ENCODE measurements at regions not wholly inside any gene's neighbourhood (a gene's known extent, or its start where the extent isn't known, plus 50 kb on each side); places are given as distances from the start of the nearest gene placed in this dataset.

GRCh38 chr1:112188611-112189010, 199.1 kb upstream of the KCND3 start:
- no peaks in the 10 kb centered on the region for H3K4me1 Mint-ChIP-seq
- Histone ChIP-seq H3K9me3 (ENCODE audit: low read length) (no peaks in the 10 kb centered on the region), H3K36me3 (ENCODE audit: insufficient read depth, low read length) (no peaks in the 10 kb centered on the region), H3K27ac (ENCODE audit: low read depth, low read length) (no peak overlapping the region), H3K4me1 (ENCODE audit: insufficient read depth, low read length) (no peaks in the 10 kb centered on the region), H3K27me3 (ENCODE audit: insufficient read depth, low read length, poor library complexity, severe bottlenecking) (no peaks in the 10 kb centered on the region), H3K4me3 (ENCODE audit: low read length) (no peak overlapping the region)
- CTCF ChIA-PET = no interaction called here
- POLR2A ChIA-PET = no interaction called here
- H3K36me3 Mint-ChIP-seq = no peaks in the 10 kb centered on the region
- peaks cover 8 to 12% of the 10 kb centered on the region in 2 donors for H3K27me3 Mint-ChIP-seq
- no peak overlapping the region for H3K4me3 Mint-ChIP-seq
- DNase-seq = no peak
- no peak overlapping the region for H3K27ac Mint-ChIP-seq
- H3K9me3 Mint-ChIP-seq = peaks cover 0 to 8% (median 4%) of the 10 kb centered on the region in 5 donors

- Histone ChIP-seq H3K27me3 (ENCODE audit: insufficient read depth, low read length, poor library complexity, severe bottlenecking) (no peaks in the 10 kb centered on the region), H3K9me3 (ENCODE audit: low read length) (no peaks in the 10 kb centered on the region), H3K4me1 (ENCODE audit: insufficient read depth, low read length) (no peaks in the 10 kb centered on the region), H3K36me3 (ENCODE audit: insufficient read depth, low read length) (no peaks in the 10 kb centered on the region), H3K27ac (ENCODE audit: low read depth, low read length) (no peak overlapping the region), H3K4me3 (ENCODE audit: low read length) (no peak overlapping the region)
- ChIA-PET POLR2A (no interaction called here), CTCF (no interaction called here)
- Mint-ChIP-seq H3K36me3 (no peaks in the 10 kb centered on the region), H3K27me3 (peaks cover 5 to 7% of the 10 kb centered on the region in 2 donors), H3K4me1 (no peaks in the 10 kb centered on the region), H3K27ac (no peak overlapping the region), H3K9me3 (peaks cover 0 to 12% (median 7%) of the 10 kb centered on the region in 5 donors), H3K4me3 (no peak overlapping the region)
- DNase-seq = no peak
Measured at GRCh38 chr1:112196008-112196588, 199.9 kb upstream of the CTTNBP2NL start.

DNA sequence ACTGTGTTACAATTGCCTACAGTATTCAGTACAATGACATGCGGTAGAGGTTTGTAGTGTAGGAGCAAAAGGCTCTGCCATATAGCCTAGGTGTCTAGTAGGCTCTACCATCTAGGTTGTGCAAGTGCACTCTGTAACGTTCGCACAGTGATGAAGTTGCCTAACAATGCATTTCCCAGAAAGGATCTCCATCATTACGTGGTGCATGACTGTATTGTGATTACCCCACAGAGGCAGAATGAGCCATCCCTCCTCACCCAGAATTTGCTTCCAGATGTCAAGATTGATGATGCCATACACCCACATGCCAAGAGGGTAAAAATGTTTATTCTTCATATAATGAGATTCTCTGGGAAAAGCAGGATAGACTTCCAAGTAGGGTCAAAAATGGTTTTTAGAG, 199.3 kb upstream of the CTTNBP2NL start:
- H3K9me3 ChIP-seq (ENCODE audit: low read length) = no peaks in the 10 kb centered on the region
- no peaks in the 10 kb centered on the region for H3K4me1 ChIP-seq (ENCODE audit: insufficient read depth, low read length)
- no peaks in the 10 kb centered on the region for H3K27me3 ChIP-seq (ENCODE audit: insufficient read depth, low read length, poor library complexity, severe bottlenecking)
- no peaks in the 10 kb centered on the region for H3K36me3 ChIP-seq (ENCODE audit: insufficient read depth, low read length)
- Mint-ChIP-seq H3K4me3 (no peak overlapping the region), H3K36me3 (no peaks in the 10 kb centered on the region), H3K27me3 (peaks cover under 1 to 2% of the 10 kb centered on the region in 2 donors), H3K27ac (no peak overlapping the region), H3K9me3 (peaks cover 0 to 12% (median 8%) of the 10 kb centered on the region in 5 donors), H3K4me1 (no peaks in the 10 kb centered on the region)
- CTCF ChIA-PET = no interaction called here
- POLR2A ChIA-PET = no interaction called here
- DNase-seq = no peak
- no peak overlapping the region for H3K27ac ChIP-seq (ENCODE audit: low read depth, low read length)
- H3K4me3 ChIP-seq (ENCODE audit: low read length) = no peak overlapping the region

DNA sequence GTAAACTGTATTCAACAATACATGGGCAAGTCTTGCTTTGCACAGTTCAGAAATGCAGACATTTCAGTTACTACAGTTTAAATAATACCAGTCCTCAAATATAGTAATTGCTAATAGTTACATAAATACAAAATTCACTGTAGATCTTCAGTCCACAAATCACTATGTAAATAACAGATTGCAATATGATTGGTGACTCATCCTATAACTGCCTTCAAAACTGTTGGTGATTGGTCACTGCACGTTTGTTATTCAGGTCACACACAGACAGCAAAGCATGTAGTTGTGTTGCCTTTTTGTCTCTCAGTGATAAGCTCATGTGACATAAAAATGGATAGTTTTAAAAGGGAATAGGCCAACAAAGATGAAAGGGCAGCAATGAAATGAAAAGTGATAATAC, 186.5 kb upstream of the CTTNBP2NL start:
- peaks cover 15 to 36% of the 10 kb centered on the region in 2 donors for H3K27me3 Mint-ChIP-seq
- POLR2A ChIA-PET = no interaction called here
- no peak overlapping the region for H3K4me3 ChIP-seq (ENCODE audit: low read length)
- CTCF ChIA-PET = no interaction called here
- H3K27me3 ChIP-seq (ENCODE audit: insufficient read depth, low read length, poor library complexity, severe bottlenecking) = no peaks in the 10 kb centered on the region
- H3K36me3 ChIP-seq (ENCODE audit: insufficient read depth, low read length) = no peaks in the 10 kb centered on the region
- H3K4me1 Mint-ChIP-seq = no peaks in the 10 kb centered on the region
- no peaks in the 10 kb centered on the region for H3K36me3 Mint-ChIP-seq
- H3K27ac Mint-ChIP-seq = no peak overlapping the region
- DNase-seq = no peak
- H3K9me3 ChIP-seq (ENCODE audit: low read length) = no peaks in the 10 kb centered on the region
- H3K4me1 ChIP-seq (ENCODE audit: insufficient read depth, low read length) = no peaks in the 10 kb centered on the region
- H3K27ac ChIP-seq (ENCODE audit: low read depth, low read length) = no peak overlapping the region
- no peak overlapping the region for H3K4me3 Mint-ChIP-seq
- H3K9me3 Mint-ChIP-seq = peaks cover 1 to 8% (median 4%) of the 10 kb centered on the region in 5 donors

DNA sequence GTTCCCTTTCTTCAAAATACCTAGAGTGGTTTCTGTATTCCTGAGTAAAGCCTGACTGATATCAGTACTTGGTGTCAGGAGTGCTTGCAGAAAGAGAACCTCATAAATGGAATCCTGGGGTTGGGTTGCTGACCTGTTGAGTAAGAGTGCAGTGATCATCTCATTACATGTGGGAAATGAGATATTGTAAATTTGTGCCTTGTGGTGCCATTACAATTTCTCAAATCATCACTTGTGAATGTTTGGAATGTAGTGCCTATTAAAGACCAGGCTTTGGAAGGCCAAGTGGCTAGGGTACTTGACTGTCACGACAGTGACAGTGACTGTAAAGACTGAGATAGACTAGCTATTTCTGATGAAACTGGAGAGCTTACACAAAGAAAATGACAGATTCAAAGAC, 176.7 kb upstream of the CTTNBP2NL start:
- Histone ChIP-seq H3K27me3 (ENCODE audit: insufficient read depth, low read length, poor library complexity, severe bottlenecking) (no peaks in the 10 kb centered on the region), H3K4me1 (ENCODE audit: insufficient read depth, low read length) (no peaks in the 10 kb centered on the region), H3K36me3 (ENCODE audit: insufficient read depth, low read length) (no peaks in the 10 kb centered on the region), H3K27ac (ENCODE audit: low read depth, low read length) (no peak overlapping the region), H3K4me3 (ENCODE audit: low read length) (no peak overlapping the region), H3K9me3 (ENCODE audit: low read length) (no peaks in the 10 kb centered on the region)
- H3K4me3 Mint-ChIP-seq = no peak overlapping the region
- H3K27ac Mint-ChIP-seq = no peak overlapping the region
- ChIA-PET CTCF (no interaction called here), POLR2A (no interaction called here)
- H3K9me3 Mint-ChIP-seq = peaks cover 0 to 12% (median 7%) of the 10 kb centered on the region in 5 donors
- no peaks in the 10 kb centered on the region for H3K4me1 Mint-ChIP-seq
- peaks cover 8 to 34% of the 10 kb centered on the region in 2 donors for H3K27me3 Mint-ChIP-seq
- DNase-seq = no peak
- H3K36me3 Mint-ChIP-seq = no peaks in the 10 kb centered on the region

DNA sequence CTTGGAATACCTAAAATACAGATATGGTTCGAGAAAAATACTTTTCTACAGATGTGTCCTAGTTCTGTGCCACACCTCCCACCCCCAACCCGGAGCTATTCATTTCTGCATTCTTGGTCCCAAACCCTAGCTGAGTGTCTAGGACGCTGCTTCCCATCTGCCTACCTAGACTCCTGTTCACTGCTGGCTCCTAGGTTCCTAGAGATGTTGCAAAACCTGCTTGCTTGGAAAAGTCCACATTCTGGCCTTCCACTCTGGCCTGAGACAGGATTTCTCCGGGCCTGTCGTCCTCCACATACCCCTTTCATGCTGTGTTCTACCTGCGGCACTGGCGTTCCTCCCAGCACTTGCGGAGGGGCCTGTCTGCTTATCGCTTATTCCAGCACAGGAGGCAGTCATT, 165.8 kb upstream of the CTTNBP2NL start:
- H3K36me3 ChIP-seq (ENCODE audit: insufficient read depth, low read length) = no peaks in the 10 kb centered on the region
- H3K9me3 Mint-ChIP-seq = peaks cover 5 to 15% (median 8%) of the 10 kb centered on the region in 5 donors
- H3K36me3 Mint-ChIP-seq = no peaks in the 10 kb centered on the region
- H3K27me3 ChIP-seq (ENCODE audit: insufficient read depth, low read length, poor library complexity, severe bottlenecking) = no peaks in the 10 kb centered on the region
- CTCF ChIA-PET = no interaction called here
- peaks cover 7 to 9% of the 10 kb centered on the region in 2 donors for H3K27me3 Mint-ChIP-seq
- DNase-seq = no peak
- no peaks in the 10 kb centered on the region for H3K4me1 Mint-ChIP-seq
- POLR2A ChIA-PET = no interaction called here
- H3K4me3 Mint-ChIP-seq = no peak overlapping the region
- no peak overlapping the region for H3K4me3 ChIP-seq (ENCODE audit: low read length)
- no peaks in the 10 kb centered on the region for H3K9me3 ChIP-seq (ENCODE audit: low read length)
- H3K27ac ChIP-seq (ENCODE audit: low read depth, low read length) = no peak overlapping the region
- no peak overlapping the region for H3K27ac Mint-ChIP-seq
- no peaks in the 10 kb centered on the region for H3K4me1 ChIP-seq (ENCODE audit: insufficient read depth, low read length)

DNA sequence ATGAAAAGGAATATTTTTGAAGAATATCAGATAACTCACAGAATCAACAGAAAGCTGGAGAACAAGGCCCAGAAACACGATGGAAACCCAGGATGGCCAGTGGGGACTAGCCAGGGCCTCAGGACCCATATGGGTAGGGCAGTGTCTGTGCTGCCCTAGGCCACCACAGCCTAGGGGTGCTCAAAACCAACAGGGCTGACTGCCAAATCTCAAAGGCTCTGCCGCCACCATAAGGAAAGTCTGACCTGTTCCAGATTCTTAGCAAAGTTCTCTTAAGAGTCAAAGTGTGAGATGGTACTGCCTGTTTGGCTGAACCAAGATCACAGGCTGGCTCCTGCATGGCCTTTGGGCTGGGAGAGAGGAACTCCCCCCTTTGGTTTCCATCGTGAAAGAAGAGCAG, 164.7 kb upstream of the CTTNBP2NL start:
- CTCF ChIA-PET = no interaction called here
- H3K27ac Mint-ChIP-seq = no peak overlapping the region
- no peaks in the 10 kb centered on the region for H3K27me3 ChIP-seq (ENCODE audit: insufficient read depth, low read length, poor library complexity, severe bottlenecking)
- peaks cover 5 to 15% (median 8%) of the 10 kb centered on the region in 5 donors for H3K9me3 Mint-ChIP-seq
- H3K36me3 ChIP-seq (ENCODE audit: insufficient read depth, low read length) = no peaks in the 10 kb centered on the region
- peaks cover 7 to 9% of the 10 kb centered on the region in 2 donors for H3K27me3 Mint-ChIP-seq
- H3K36me3 Mint-ChIP-seq = no peaks in the 10 kb centered on the region
- no peak overlapping the region for H3K4me3 ChIP-seq (ENCODE audit: low read length)
- H3K9me3 ChIP-seq (ENCODE audit: low read length) = no peaks in the 10 kb centered on the region
- H3K4me1 Mint-ChIP-seq = no peaks in the 10 kb centered on the region
- no peak overlapping the region for H3K4me3 Mint-ChIP-seq
- H3K4me1 ChIP-seq (ENCODE audit: insufficient read depth, low read length) = no peaks in the 10 kb centered on the region
- POLR2A ChIA-PET = no interaction called here
- no peak for DNase-seq
- no peak overlapping the region for H3K27ac ChIP-seq (ENCODE audit: low read depth, low read length)

GRCh38 chr1:112232848-112233247, 163.2 kb upstream of the CTTNBP2NL start:
- Histone ChIP-seq H3K27ac (ENCODE audit: low read depth, low read length) (no peak overlapping the region), H3K4me1 (ENCODE audit: insufficient read depth, low read length) (no peaks in the 10 kb centered on the region), H3K9me3 (ENCODE audit: low read length) (no peaks in the 10 kb centered on the region), H3K27me3 (ENCODE audit: insufficient read depth, low read length, poor library complexity, severe bottlenecking) (no peaks in the 10 kb centered on the region), H3K36me3 (ENCODE audit: insufficient read depth, low read length) (no peaks in the 10 kb centered on the region), H3K4me3 (ENCODE audit: low read length) (no peak overlapping the region)
- no peaks in the 10 kb centered on the region for H3K36me3 Mint-ChIP-seq
- ChIA-PET POLR2A (no interaction called here), CTCF (no interaction called here)
- DNase-seq = no peak
- no peaks in the 10 kb centered on the region for H3K4me1 Mint-ChIP-seq
- H3K4me3 Mint-ChIP-seq = no peak overlapping the region
- H3K9me3 Mint-ChIP-seq = peaks cover 3 to 15% (median 6%) of the 10 kb centered on the region in 5 donors
- no peak overlapping the region for H3K27ac Mint-ChIP-seq
- peaks cover 9 to 11% of the 10 kb centered on the region in 2 donors for H3K27me3 Mint-ChIP-seq

GRCh38 chr1:112234710-112235109, 161.3 kb upstream of the CTTNBP2NL start:
- DNase-seq = no peak
- H3K9me3 Mint-ChIP-seq = peaks cover 0 to 2% (median 0%) of the 10 kb centered on the region in 5 donors
- ChIA-PET CTCF (no interaction called here), POLR2A (no interaction called here)
- H3K27me3 Mint-ChIP-seq = peaks cover 8 to 19% of the 10 kb centered on the region in 2 donors
- Histone ChIP-seq H3K27me3 (ENCODE audit: insufficient read depth, low read length, poor library complexity, severe bottlenecking) (no peaks in the 10 kb centered on the region), H3K9me3 (ENCODE audit: low read length) (no peaks in the 10 kb centered on the region), H3K4me1 (ENCODE audit: insufficient read depth, low read length) (no peaks in the 10 kb centered on the region), H3K27ac (ENCODE audit: low read depth, low read length) (no peak overlapping the region), H3K4me3 (ENCODE audit: low read length) (no peak overlapping the region), H3K36me3 (ENCODE audit: insufficient read depth, low read length) (no peaks in the 10 kb centered on the region)
- H3K4me1 Mint-ChIP-seq = no peaks in the 10 kb centered on the region
- no peaks in the 10 kb centered on the region for H3K36me3 Mint-ChIP-seq
- no peak overlapping the region for H3K27ac Mint-ChIP-seq
- no peak overlapping the region for H3K4me3 Mint-ChIP-seq

Data from CD8-positive, alpha-beta memory T cell (primary cell).